ENCODE measurements at regions not wholly inside any gene's neighbourhood (a gene's known extent, or its start where the extent isn't known, plus 50 kb on each side); places are given as distances from the start of the nearest gene placed in this dataset.

DNA sequence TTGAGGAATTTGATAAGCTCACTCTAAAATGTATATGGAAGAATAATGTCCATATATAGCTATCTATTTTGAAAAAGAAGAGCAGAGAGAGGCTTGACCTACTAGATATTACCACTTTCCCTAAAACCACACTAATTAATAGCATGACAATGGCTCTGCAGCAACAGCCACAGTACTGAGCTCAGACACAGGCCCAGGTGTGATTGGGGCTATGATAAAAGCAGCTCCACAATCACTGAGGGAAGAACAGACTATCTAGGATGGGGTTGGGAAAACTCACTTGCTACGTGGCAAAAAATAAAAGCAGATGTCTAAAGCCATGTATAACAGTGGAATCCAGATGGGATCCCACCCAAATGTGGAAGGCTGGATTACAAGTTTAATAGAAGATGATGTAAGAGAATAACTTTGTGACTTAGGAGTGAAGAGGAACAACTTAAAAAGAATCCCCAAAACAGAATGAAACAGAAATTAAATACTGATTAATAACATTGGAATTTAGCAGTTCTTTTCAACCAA, 80.8 kb upstream of the RAB4A start:
- TF ChIP-seq, protein P1, sequence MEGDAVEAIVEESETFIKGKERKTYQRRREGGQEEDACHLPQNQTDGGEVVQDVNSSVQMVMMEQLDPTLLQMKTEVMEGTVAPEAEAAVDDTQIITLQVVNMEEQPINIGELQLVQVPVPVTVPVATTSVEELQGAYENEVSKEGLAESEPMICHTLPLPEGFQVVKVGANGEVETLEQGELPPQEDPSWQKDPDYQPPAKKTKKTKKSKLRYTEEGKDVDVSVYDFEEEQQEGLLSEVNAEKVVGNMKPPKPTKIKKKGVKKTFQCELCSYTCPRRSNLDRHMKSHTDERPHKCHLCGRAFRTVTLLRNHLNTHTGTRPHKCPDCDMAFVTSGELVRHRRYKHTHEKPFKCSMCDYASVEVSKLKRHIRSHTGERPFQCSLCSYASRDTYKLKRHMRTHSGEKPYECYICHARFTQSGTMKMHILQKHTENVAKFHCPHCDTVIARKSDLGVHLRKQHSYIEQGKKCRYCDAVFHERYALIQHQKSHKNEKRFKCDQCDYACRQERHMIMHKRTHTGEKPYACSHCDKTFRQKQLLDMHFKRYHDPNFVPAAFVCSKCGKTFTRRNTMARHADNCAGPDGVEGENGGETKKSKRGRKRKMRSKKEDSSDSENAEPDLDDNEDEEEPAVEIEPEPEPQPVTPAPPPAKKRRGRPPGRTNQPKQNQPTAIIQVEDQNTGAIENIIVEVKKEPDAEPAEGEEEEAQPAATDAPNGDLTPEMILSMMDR (conservative IDR thresholded peaks at IDR 0.05), result no peak
- no peak for TF ChIP-seq EZH2 (IDR thresholded peaks at IDR 0.05; ENCODE audit: low read depth)
- Histone ChIP-seq H2AFZ (no peak overlapping the region), H4K20me1 (ENCODE audit: insufficient read depth) (no peaks in the 10 kb centered on the region), H3K36me3 (ENCODE audit: low read depth) (no peaks in the 10 kb centered on the region), H3K79me2 (ENCODE audit: low read depth) (no peaks in the 10 kb centered on the region), H3K4me2 (no peak overlapping the region), H3K4me1 (replicated peaks; ENCODE audit: insufficient read depth) (peaks cover 6% of the 10 kb centered on the region; the same call in 1 of the 2 replicates), H3K9me3 (ENCODE audit: insufficient read depth, low read depth) (no peaks in the 10 kb centered on the region), H3K27me3 (ENCODE audit: insufficient read depth, low read depth) (peaks cover 13% of the 10 kb centered on the region; the same call in 1 of the 2 replicates), H3K27ac (no peak overlapping the region), H3K4me3 (no peak overlapping the region), H3F3A (ENCODE audit: insufficient read depth, low read depth) (peaks cover 7% of the 10 kb centered on the region; the same call in 1 of the 2 replicates), H3K9me2 (ENCODE audit: insufficient read depth) (no peaks in the 10 kb centered on the region)
- CTCF ChIA-PET, result no interaction called here
- no peak for DNase-seq
- POLR2A ChIA-PET (ENCODE audit: unreplicated experiment), result no interaction called here
- intact Hi-C loops (cut with micrococcal nuclease; ENCODE audit: unreplicated experiment), result no loop called here
- BruUV-seq (replicated peaks), result no TSS peak

DNA sequence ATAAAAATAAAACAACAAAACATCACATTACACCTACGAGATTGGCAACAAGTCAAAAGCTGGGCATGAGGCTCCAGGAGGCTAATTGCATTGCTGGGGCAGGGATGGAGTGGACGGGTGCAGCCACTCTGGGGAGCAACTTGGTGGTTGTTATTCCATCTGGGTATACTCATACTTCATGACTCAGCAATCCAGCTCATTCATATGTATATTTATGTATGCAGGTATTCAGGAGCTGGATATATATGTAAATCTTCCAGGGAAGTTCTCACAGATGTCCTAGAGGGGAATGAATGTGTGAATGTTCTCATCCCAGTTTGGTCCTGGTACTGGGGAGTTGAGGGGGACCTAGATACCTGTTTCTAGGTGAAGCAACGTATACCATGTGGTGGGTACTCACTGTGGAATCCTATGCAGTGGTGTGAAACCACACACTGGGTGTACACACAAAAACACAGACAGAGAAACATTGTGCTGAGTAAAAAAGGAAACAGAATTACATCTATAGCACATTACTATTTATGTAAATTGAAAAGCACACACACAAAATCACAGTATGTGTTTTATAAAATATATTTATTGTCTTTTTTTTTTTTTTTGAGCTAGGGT, 79.7 kb upstream of the RAB4A start:
- H3K4me3 ChIP-seq, result no peak overlapping the region
- no peaks in the 10 kb centered on the region for H3K79me2 ChIP-seq (ENCODE audit: low read depth)
- ChIA-PET POLR2A (ENCODE audit: unreplicated experiment) (no interaction called here), CTCF (interaction anchor here (0.6 kb wide), 1 partner anchor 52 kb away, joined by 3 read pairs; no protein-coding TSS in a partner anchor)
- H3K36me3 ChIP-seq (ENCODE audit: low read depth), result no peaks in the 10 kb centered on the region
- no TSS peak for BruUV-seq (replicated peaks)
- intact Hi-C loops (cut with micrococcal nuclease; ENCODE audit: unreplicated experiment), result no loop called here
- DNase-seq, result no peak
- H3K9me3 ChIP-seq (ENCODE audit: insufficient read depth, low read depth), result no peaks in the 10 kb centered on the region
- H3K4me1 ChIP-seq (replicated peaks; ENCODE audit: insufficient read depth), result peaks cover 6% of the 10 kb centered on the region; the same call in 1 of the 2 replicates
- H3K9me2 ChIP-seq (ENCODE audit: insufficient read depth), result no peaks in the 10 kb centered on the region
- H3K27ac ChIP-seq, result no peak overlapping the region
- H3K4me2 ChIP-seq, result no peak overlapping the region
- no peaks in the 10 kb centered on the region for H4K20me1 ChIP-seq (ENCODE audit: insufficient read depth)
- TF ChIP-seq EZH2 (IDR thresholded peaks at IDR 0.05; ENCODE audit: low read depth), result no peak
- H2AFZ ChIP-seq, result no peak overlapping the region
- 0 out of 2 replicates have a peak, but pooled peaks cover 7% of the 10 kb centered on the region for H3K27me3 ChIP-seq (ENCODE audit: insufficient read depth, low read depth)
- H3F3A ChIP-seq (ENCODE audit: insufficient read depth, low read depth), result peaks cover 7% of the 10 kb centered on the region; the same call in 1 of the 2 replicates

DNA sequence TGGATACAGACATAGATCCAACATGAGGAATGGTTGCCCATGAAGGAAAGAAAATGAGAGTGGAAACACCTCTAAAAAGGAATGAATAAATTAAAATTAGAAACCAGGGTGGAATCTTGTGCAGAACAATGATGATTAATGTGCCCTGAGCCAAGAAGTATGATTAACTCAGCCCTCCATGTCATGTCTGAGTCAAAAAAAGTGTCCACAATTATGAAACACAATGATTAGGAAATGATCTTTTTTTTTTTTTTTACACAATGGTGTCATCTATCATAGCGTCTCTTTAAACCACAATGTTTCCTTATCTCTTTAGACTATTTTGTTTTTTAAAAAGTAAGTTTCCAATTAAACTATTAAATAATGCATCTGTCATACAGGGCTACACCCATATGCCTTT, 78.9 kb upstream of the RAB4A start:
- no peaks in the 10 kb centered on the region for H4K20me1 ChIP-seq (ENCODE audit: insufficient read depth)
- no peaks in the 10 kb centered on the region for H3K9me3 ChIP-seq (ENCODE audit: insufficient read depth, low read depth)
- peaks cover 6% of the 10 kb centered on the region; the same call in 1 of the 2 replicates for H3K4me1 ChIP-seq (replicated peaks; ENCODE audit: insufficient read depth)
- no peak overlapping the region for H3K27ac ChIP-seq
- intact Hi-C loops (cut with micrococcal nuclease; ENCODE audit: unreplicated experiment), result no loop called here
- no peak overlapping the region for H3K4me3 ChIP-seq
- peak in 1 of 2 experiments; percentile 67 for DNase-seq
- TF ChIP-seq, protein P1 (conservative IDR thresholded peaks at IDR 0.05), result no peak
- TF ChIP-seq EZH2 (IDR thresholded peaks at IDR 0.05; ENCODE audit: low read depth), result no peak
- no peak overlapping the region for H3K4me2 ChIP-seq
- no peaks in the 10 kb centered on the region for H3K9me2 ChIP-seq (ENCODE audit: insufficient read depth)
- peaks cover 7% of the 10 kb centered on the region; the same call in 1 of the 2 replicates for H3F3A ChIP-seq (ENCODE audit: insufficient read depth, low read depth)
- CTCF ChIA-PET, result interaction anchor here (0.6 kb wide), 1 partner anchor 53 kb away, joined by 3 read pairs; no protein-coding TSS in a partner anchor
- no TSS peak for BruUV-seq (replicated peaks)
- no peak overlapping the region for H2AFZ ChIP-seq
- H3K79me2 ChIP-seq (ENCODE audit: low read depth), result no peaks in the 10 kb centered on the region
- POLR2A ChIA-PET (ENCODE audit: unreplicated experiment), result no interaction called here
- peaks cover 7% of the 10 kb centered on the region; the same call in 1 of the 2 replicates for H3K27me3 ChIP-seq (ENCODE audit: insufficient read depth, low read depth)
- H3K36me3 ChIP-seq (ENCODE audit: low read depth), result no peaks in the 10 kb centered on the region

Measured in PC-9 (cell line).